ENCODE measurements at regions not wholly inside any gene's neighbourhood (a gene's known extent, or its start where the extent isn't known, plus 50 kb on each side); places are given as distances from the start of the nearest gene placed in this dataset.

DNA sequence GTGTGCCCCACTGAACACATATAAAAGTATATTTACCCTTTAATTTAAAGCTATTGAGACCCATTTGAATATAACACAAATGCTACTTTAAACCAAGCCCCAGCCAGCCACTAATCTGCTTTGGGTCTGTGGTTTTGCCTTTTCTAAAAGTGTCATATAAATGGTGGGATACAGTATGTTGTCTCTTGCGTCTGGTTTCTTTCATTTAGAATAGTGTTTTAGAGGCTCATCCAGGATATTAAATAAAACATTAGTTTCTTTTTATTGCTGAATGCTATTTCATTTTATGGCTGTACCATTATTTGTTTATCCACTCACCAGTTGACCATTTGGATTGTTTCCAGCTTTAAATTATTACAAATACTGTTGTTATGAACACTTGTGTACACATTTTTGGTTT lies 290.5 kb upstream of the SORL1-AS1 start:
- POLR2A ChIA-PET: interaction anchor here (0.7 kb wide), 1 partner anchor 88 kb away, joined by 3 read pairs; no protein-coding TSS in a partner anchor
- Mint-ChIP-seq H3K36me3 (peaks cover 14% of the 10 kb centered on the region), H3K4me3 (no peak overlapping the region), H3K27ac (no peak overlapping the region), H3K27me3 (ENCODE audit: low read depth) (no peaks in the 10 kb centered on the region; the same call in 1 of the 2 replicates), H3K9me3 (peaks cover 32% of the 10 kb centered on the region), H3K4me1 (no peaks in the 10 kb centered on the region)
- TF ChIP-seq MXD4 (CRISPR knock-in tag; IDR thresholded peaks at IDR 0.05; ENCODE audit: borderline replicate concordance) (no peak), MLX (CRISPR knock-in tag; IDR thresholded peaks at IDR 0.05) (no peak), EMX1 (CRISPR knock-in tag; IDR thresholded peaks at IDR 0.05) (no peak), TEAD1 (CRISPR knock-in tag; IDR thresholded peaks at IDR 0.05) (no peak), ZNF317 (CRISPR knock-in tag; IDR thresholded peaks at IDR 0.05; ENCODE audit: borderline replicate concordance, low read depth) (no peak), ZNF512 (CRISPR knock-in tag; IDR thresholded peaks at IDR 0.05; ENCODE audit: borderline replicate concordance) (no peak), GRHL2 (CRISPR knock-in tag; IDR thresholded peaks at IDR 0.05; ENCODE audit: insufficient replicate concordance, severe bottlenecking) (no peak), USF1 (CRISPR knock-in tag; IDR thresholded peaks at IDR 0.05) (no peak)
- TF ChIP-seq, protein P1, sequence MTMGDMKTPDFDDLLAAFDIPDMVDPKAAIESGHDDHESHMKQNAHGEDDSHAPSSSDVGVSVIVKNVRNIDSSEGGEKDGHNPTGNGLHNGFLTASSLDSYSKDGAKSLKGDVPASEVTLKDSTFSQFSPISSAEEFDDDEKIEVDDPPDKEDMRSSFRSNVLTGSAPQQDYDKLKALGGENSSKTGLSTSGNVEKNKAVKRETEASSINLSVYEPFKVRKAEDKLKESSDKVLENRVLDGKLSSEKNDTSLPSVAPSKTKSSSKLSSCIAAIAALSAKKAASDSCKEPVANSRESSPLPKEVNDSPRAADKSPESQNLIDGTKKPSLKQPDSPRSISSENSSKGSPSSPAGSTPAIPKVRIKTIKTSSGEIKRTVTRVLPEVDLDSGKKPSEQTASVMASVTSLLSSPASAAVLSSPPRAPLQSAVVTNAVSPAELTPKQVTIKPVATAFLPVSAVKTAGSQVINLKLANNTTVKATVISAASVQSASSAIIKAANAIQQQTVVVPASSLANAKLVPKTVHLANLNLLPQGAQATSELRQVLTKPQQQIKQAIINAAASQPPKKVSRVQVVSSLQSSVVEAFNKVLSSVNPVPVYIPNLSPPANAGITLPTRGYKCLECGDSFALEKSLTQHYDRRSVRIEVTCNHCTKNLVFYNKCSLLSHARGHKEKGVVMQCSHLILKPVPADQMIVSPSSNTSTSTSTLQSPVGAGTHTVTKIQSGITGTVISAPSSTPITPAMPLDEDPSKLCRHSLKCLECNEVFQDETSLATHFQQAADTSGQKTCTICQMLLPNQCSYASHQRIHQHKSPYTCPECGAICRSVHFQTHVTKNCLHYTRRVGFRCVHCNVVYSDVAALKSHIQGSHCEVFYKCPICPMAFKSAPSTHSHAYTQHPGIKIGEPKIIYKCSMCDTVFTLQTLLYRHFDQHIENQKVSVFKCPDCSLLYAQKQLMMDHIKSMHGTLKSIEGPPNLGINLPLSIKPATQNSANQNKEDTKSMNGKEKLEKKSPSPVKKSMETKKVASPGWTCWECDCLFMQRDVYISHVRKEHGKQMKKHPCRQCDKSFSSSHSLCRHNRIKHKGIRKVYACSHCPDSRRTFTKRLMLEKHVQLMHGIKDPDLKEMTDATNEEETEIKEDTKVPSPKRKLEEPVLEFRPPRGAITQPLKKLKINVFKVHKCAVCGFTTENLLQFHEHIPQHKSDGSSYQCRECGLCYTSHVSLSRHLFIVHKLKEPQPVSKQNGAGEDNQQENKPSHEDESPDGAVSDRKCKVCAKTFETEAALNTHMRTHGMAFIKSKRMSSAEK (CRISPR knock-in tag; IDR thresholded peaks at IDR 0.05; ENCODE audit: borderline replicate concordance): no peak
- ATAC-seq (no peak), DNase-seq (ENCODE audit: low spot score) (no peak)
- CTCF ChIA-PET: no interaction called here

DNA sequence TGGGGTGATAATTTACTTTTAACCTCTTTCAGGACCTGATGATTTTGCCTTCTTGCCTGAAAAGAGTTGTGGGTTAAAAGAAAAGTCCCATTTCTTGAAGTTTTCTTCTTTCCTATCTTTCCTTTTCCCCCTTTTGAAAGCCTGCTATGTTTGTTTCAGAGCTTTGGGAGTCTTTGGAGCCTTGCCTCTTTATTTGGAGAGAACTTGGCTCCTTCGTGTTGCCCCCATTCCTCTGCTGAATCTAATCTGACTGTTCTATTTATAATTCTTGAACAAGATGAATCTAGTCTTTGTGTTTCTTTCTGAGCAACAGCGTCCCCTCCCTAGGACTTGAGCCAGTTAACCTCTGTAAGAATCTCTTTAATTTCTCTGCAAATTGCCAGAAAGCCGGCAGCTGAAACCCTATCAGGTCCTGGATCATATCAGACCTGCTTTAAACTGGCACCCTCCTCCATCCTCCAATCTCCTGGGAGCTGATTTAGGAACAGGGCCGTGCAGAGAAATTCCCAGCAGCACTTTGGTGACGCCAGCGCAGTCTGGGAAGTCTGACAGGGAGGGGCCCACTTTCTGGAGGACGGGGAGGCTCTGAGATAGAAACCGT lies 289.1 kb upstream of the SORL1-AS1 start:
- H3K4me1 Mint-ChIP-seq: no peaks in the 10 kb centered on the region
- H3K36me3 Mint-ChIP-seq: peaks cover 14% of the 10 kb centered on the region
- POLR2A ChIA-PET: no interaction called here
- H3K27me3 Mint-ChIP-seq (ENCODE audit: low read depth): no peaks in the 10 kb centered on the region; the same call in 1 of the 2 replicates
- no peak overlapping the region for H3K4me3 Mint-ChIP-seq
- CTCF ChIA-PET: no interaction called here
- H3K9me3 Mint-ChIP-seq: peaks cover 32% of the 10 kb centered on the region
- DNase-seq (ENCODE audit: low spot score): no peak
- ATAC-seq: no peak
- no peak overlapping the region for H3K27ac Mint-ChIP-seq
- TF ChIP-seq NR1H2 (CRISPR knock-in tag; IDR thresholded peaks at IDR 0.05) (no peak), ZNF232 (CRISPR knock-in tag; IDR thresholded peaks at IDR 0.05) (no peak), HMGXB4 (CRISPR knock-in tag; IDR thresholded peaks at IDR 0.05) (no peak), NFE2L1 (CRISPR knock-in tag; IDR thresholded peaks at IDR 0.05) (no peak), FOXP4 (CRISPR knock-in tag; IDR thresholded peaks at IDR 0.05) (no peak), RORB (CRISPR knock-in tag; IDR thresholded peaks at IDR 0.05) (no peak), CREB1 (CRISPR knock-in tag; IDR thresholded peaks at IDR 0.05) (no peak)
- TF ChIP-seq, protein P2, sequence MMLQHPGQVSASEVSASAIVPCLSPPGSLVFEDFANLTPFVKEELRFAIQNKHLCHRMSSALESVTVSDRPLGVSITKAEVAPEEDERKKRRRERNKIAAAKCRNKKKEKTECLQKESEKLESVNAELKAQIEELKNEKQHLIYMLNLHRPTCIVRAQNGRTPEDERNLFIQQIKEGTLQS (CRISPR knock-in tag; conservative IDR thresholded peaks at IDR 0.05): no peak
- TF ChIP-seq, protein P3, sequence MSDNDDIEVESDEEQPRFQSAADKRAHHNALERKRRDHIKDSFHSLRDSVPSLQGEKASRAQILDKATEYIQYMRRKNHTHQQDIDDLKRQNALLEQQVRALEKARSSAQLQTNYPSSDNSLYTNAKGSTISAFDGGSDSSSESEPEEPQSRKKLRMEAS (CRISPR knock-in tag; IDR thresholded peaks at IDR 0.05): no peak
- TF ChIP-seq, protein P1 (CRISPR knock-in tag; IDR thresholded peaks at IDR 0.05; ENCODE audit: borderline replicate concordance): no peak
